Fibroblast of villous mesenchyme (primary cell): ENCODE measurements at regions not wholly inside any gene's neighbourhood (a gene's known extent, or its start where the extent isn't known, plus 50 kb on each side); places are given as distances from the start of the nearest gene placed in this dataset.
A peak's percentile ranks its signal among the peaks of the same experiment; 100 is the strongest.

Experiments used
- DNase-seq: peaks from one replicate; pipeline ENCODE4 v3.0.0-alpha.2; 2010; ENCODE audit warnings: low read depth
- H3K4me3 ChIP-seq: 2 replicates; pipeline ENCODE4 v1.5.1; 2011; ENCODE audit warnings: low read depth, mild to moderate bottlenecking, low read length
- CTCF ChIP-seq: IDR thresholded peaks from 2 replicates; pipeline ENCODE4 v1.5.1; 2012; ENCODE audit warnings: low read depth, mild to moderate bottlenecking, low read length; ENCODE audit not compliant: insufficient read depth

GRCh38 chr6:123715006-123715863 is 78.5 kb upstream of the TRDN start:
- peak; percentile 13 for DNase-seq
- TF ChIP-seq CTCF: peak; percentile 19
- H3K4me3 ChIP-seq: no peak overlapping the region

- no peak for DNase-seq
- no peak for TF ChIP-seq CTCF
- no peak overlapping the region for H3K4me3 ChIP-seq
Observed at GRCh38 chr6:123712831-123713230, 76.1 kb upstream of the TRDN start.

- no peak overlapping the region for H3K4me3 ChIP-seq
- no peak for TF ChIP-seq CTCF
- no peak for DNase-seq
Observed at GRCh38 chr6:123702943-123703342, 66.2 kb upstream of the TRDN start.

- TF ChIP-seq CTCF: no peak
- no peak overlapping the region for H3K4me3 ChIP-seq
- no peak for DNase-seq
Observed at GRCh38 chr6:123687864-123688263, 51.1 kb upstream of the TRDN start.
